ENCODE measurements at regions not wholly inside any gene's neighbourhood (a gene's known extent, or its start where the extent isn't known, plus 50 kb on each side); places are given as distances from the start of the nearest gene placed in this dataset.

GRCh38 chr9:28583832-28584231 lies 1010.6 kb upstream of the C9orf72 start:
- 58% methylated on average over 1 of the region's 1 CpG for WGBS (ENCODE audit: insufficient coverage, low coverage, low lambda C conversion rate, missing lambda C conversion rate)
- Histone ChIP-seq H3K4me3 (no peak overlapping the region), H3K36me3 (no peaks in the 10 kb centered on the region), H3K4me1 (no peaks in the 10 kb centered on the region), H3K27me3 (no peaks in the 10 kb centered on the region), H3K9me3 (no peaks in the 10 kb centered on the region), H3K27ac (no peak overlapping the region)
- intact Hi-C loops (cut with DNase I), result no loop called here
- DNase-seq, result no peak
- TF ChIP-seq POLR2A (IDR thresholded peaks at IDR 0.05) (no peak), CTCF (IDR thresholded peaks at IDR 0.05) (no peak)
- ATAC-seq, result no peak

GRCh38 chr9:28584542-28584941 lies 1011.3 kb upstream of the C9orf72 start:
- ATAC-seq, result no peak
- TF ChIP-seq CTCF (IDR thresholded peaks at IDR 0.05) (no peak), POLR2A (IDR thresholded peaks at IDR 0.05) (no peak)

GRCh38 chr9:28587052-28587451 lies 1013.8 kb upstream of the C9orf72 start:
- TF ChIP-seq POLR2A (IDR thresholded peaks at IDR 0.05) (no peak), CTCF (IDR thresholded peaks at IDR 0.05) (no peak)
- WGBS (ENCODE audit: insufficient coverage, low coverage, low lambda C conversion rate, missing lambda C conversion rate), result 81% methylated on average over 1 of the region's 1 CpG
- ATAC-seq (no peak), DNase-seq (no peak)
- Histone ChIP-seq H3K4me3 (no peak overlapping the region), H3K9me3 (no peaks in the 10 kb centered on the region), H3K4me1 (no peaks in the 10 kb centered on the region), H3K27ac (no peak overlapping the region), H3K36me3 (no peaks in the 10 kb centered on the region), H3K27me3 (no peaks in the 10 kb centered on the region)
- intact Hi-C loops (cut with DNase I), result no loop called here

More at GRCh38 chr9:28584542-28584941, 1011.3 kb upstream of the C9orf72 start:
- Histone ChIP-seq H3K27ac (no peak overlapping the region), H3K27me3 (no peaks in the 10 kb centered on the region), H3K9me3 (no peaks in the 10 kb centered on the region), H3K4me3 (no peak overlapping the region), H3K36me3 (no peaks in the 10 kb centered on the region), H3K4me1 (no peaks in the 10 kb centered on the region)
- intact Hi-C loops (cut with DNase I), result no loop called here
- no peak for DNase-seq
- WGBS (ENCODE audit: insufficient coverage, low coverage, low lambda C conversion rate, missing lambda C conversion rate), result 24% methylated on average over 2 of the region's 2 CpGs

GRCh38 chr9:28598408-28598807 lies 1025.1 kb upstream of the C9orf72 start:
- no peak for TF ChIP-seq POLR2A (IDR thresholded peaks at IDR 0.05)
- TF ChIP-seq CTCF (IDR thresholded peaks at IDR 0.05), result no peak
- 57% methylated on average over 3 of the region's 3 CpGs for WGBS (ENCODE audit: insufficient coverage, low coverage, low lambda C conversion rate, missing lambda C conversion rate)
- no peak overlapping the region for H3K27ac ChIP-seq
- no peak for DNase-seq
- H3K9me3 ChIP-seq, result no peaks in the 10 kb centered on the region
- no peaks in the 10 kb centered on the region for H3K36me3 ChIP-seq
- H3K4me3 ChIP-seq, result no peak overlapping the region
- H3K27me3 ChIP-seq, result no peaks in the 10 kb centered on the region
- ATAC-seq, result no peak
- H3K4me1 ChIP-seq, result no peaks in the 10 kb centered on the region
- intact Hi-C loops (cut with DNase I), result no loop called here

GRCh38 chr9:28600226-28600625 lies 1026.9 kb upstream of the C9orf72 start:
- no peaks in the 10 kb centered on the region for H3K9me3 ChIP-seq
- H3K27ac ChIP-seq, result no peak overlapping the region
- no peaks in the 10 kb centered on the region for H3K27me3 ChIP-seq
- intact Hi-C loops (cut with DNase I), result no loop called here
- TF ChIP-seq POLR2A (IDR thresholded peaks at IDR 0.05) (no peak), CTCF (IDR thresholded peaks at IDR 0.05) (no peak)
- ATAC-seq, result no peak
- no peaks in the 10 kb centered on the region for H3K4me1 ChIP-seq
- no peaks in the 10 kb centered on the region for H3K36me3 ChIP-seq
- no peak overlapping the region for H3K4me3 ChIP-seq
- 29% methylated on average over 1 of the region's 1 CpG for WGBS (ENCODE audit: insufficient coverage, low coverage, low lambda C conversion rate, missing lambda C conversion rate)
- no peak for DNase-seq

Measured in right lobe of liver (tissue), 6 donors.